Left lobe of liver (tissue), 2 donors: ENCODE measurements at regions not wholly inside any gene's neighbourhood (a gene's known extent, or its start where the extent isn't known, plus 50 kb on each side); places are given as distances from the start of the nearest gene placed in this dataset.
"Not testable (repeated sequence)": the region's sequence is repeated elsewhere in the genome, so short reads cannot be mapped to it uniquely, and the experiment has no call there.

Experiments
- ATAC-seq: fragments of 200-7000 bp; cut with Tn5 transposase; one replicate; pipeline ENCODE4 v1.9.1; 2020; ENCODE audit warnings: mild to moderate bottlenecking, moderate library complexity
- DNase-seq: peaks from one replicate; pipeline ENCODE4 v3.0.0-alpha.2; 2020; ENCODE audit warnings: low spot score
- donor health status: DM: no; HTN: no; CAD: no; lungs with moderate emphysema.
- donor health status: DM: no; HTN: yes; CAD: no.

- DNase-seq (peak; percentile 33), ATAC-seq (peak; percentile 22)
Observed at GRCh38 chr3:194879126-194879877, 193.6 kb downstream of the FAM43A start.

GRCh38 chr3:194879991-194880939 is 194.6 kb downstream of the FAM43A start:
- ATAC-seq (peak; percentile 52), DNase-seq (peak; percentile 42)

GRCh38 chr3:194880940-194881925 is 195.6 kb downstream of the FAM43A start:
- ATAC-seq (no peak), DNase-seq (no peak)

GRCh38 chr3:194884649-194885315 is 199.1 kb downstream of the FAM43A start:
- DNase-seq = no peak
- ATAC-seq = peak; percentile 26

GRCh38 chr3:194885766-194886165 is 200.1 kb downstream of the FAM43A start:
- no peak for ATAC-seq
- no peak for DNase-seq

- ATAC-seq (no peak), DNase-seq (no peak)
Observed at GRCh38 chr3:194886836-194887235, 201.2 kb downstream of the FAM43A start.

- ATAC-seq = not testable (repeated sequence)
Observed at GRCh38 chr3:194888062-194888461, 202.4 kb downstream of the FAM43A start.

GRCh38 chr3:194888916-194889315 is 203.2 kb downstream of the FAM43A start:
- no peak for ATAC-seq
- no peak for DNase-seq

More at GRCh38 chr3:194888062-194888461, 202.4 kb downstream of the FAM43A start:
- DNase-seq = not testable (repeated sequence)

- ATAC-seq = no peak
- DNase-seq = no peak
Observed at GRCh38 chr3:194890091-194890490, 204.4 kb downstream of the FAM43A start.

- ATAC-seq = no peak
Observed at GRCh38 chr3:194893121-194893987, 207.7 kb downstream of the FAM43A start.

GRCh38 chr3:194894538-194894937 is 208.9 kb downstream of the FAM43A start:
- no peak for ATAC-seq
- no peak for DNase-seq

More at GRCh38 chr3:194893121-194893987, 207.7 kb downstream of the FAM43A start:
- no peak for DNase-seq

GRCh38 chr3:194900854-194901522 is 215.3 kb downstream of the FAM43A start:
- DNase-seq (no peak), ATAC-seq (no peak)

- ATAC-seq, DNase-seq: not testable (repeated sequence)
Observed at GRCh38 chr3:194903447-194903846, 217.8 kb downstream of the FAM43A start.

- ATAC-seq = not testable (repeated sequence)
Observed at GRCh38 chr3:194904999-194905398, 219.3 kb downstream of the FAM43A start.

GRCh38 chr3:194905696-194906095 is 220.0 kb downstream of the FAM43A start:
- ATAC-seq (no peak), DNase-seq (no peak)

More at GRCh38 chr3:194904999-194905398, 219.3 kb downstream of the FAM43A start:
- not testable (repeated sequence) for DNase-seq

- DNase-seq (no peak), ATAC-seq (peak; percentile 69)
Observed at GRCh38 chr3:194906229-194906629, 220.5 kb downstream of the FAM43A start.

GRCh38 chr3:194906970-194907629 is 221.4 kb downstream of the FAM43A start:
- DNase-seq (no peak), ATAC-seq (peak; percentile 37)

GRCh38 chr3:194907811-194908210 is 222.1 kb downstream of the FAM43A start:
- ATAC-seq (no peak), DNase-seq (no peak)
